Uterus (tissue), 2 donors: ENCODE measurements at regions not wholly inside any gene's neighbourhood (a gene's known extent, or its start where the extent isn't known, plus 50 kb on each side); places are given as distances from the start of the nearest gene placed in this dataset.

Experiments used
- POLR2A ChIP-seq, 2 donors: fragments of 450-650 bp; IDR thresholded peaks; one replicate each; pipeline ENCODE4 v1.6.1; 2016; ENCODE audit warnings: antibody characterized with exemption in 2 of 2, mild to moderate bottlenecking in 1 of 2, moderate library complexity in 1 of 2
- TF ChIP-seq, protein P1 (sequence below), 4 experiments: fragments of 200-600 bp in 2 of 4; fragments of 450-650 bp in 2 of 4; sonication (generic) in 2 of 4; IDR thresholded peaks; one replicate each; pipeline ENCODE4 v1.5.1; 2016 to 2019; ENCODE audit warnings: antibody characterized with exemption in 4 of 4, mild to moderate bottlenecking in 2 of 4, moderate library complexity in 1 of 4

GRCh38 chr9:108166519-108166918 lies 677.0 kb upstream of the KLF4 start:
- TF ChIP-seq, protein P1, sequence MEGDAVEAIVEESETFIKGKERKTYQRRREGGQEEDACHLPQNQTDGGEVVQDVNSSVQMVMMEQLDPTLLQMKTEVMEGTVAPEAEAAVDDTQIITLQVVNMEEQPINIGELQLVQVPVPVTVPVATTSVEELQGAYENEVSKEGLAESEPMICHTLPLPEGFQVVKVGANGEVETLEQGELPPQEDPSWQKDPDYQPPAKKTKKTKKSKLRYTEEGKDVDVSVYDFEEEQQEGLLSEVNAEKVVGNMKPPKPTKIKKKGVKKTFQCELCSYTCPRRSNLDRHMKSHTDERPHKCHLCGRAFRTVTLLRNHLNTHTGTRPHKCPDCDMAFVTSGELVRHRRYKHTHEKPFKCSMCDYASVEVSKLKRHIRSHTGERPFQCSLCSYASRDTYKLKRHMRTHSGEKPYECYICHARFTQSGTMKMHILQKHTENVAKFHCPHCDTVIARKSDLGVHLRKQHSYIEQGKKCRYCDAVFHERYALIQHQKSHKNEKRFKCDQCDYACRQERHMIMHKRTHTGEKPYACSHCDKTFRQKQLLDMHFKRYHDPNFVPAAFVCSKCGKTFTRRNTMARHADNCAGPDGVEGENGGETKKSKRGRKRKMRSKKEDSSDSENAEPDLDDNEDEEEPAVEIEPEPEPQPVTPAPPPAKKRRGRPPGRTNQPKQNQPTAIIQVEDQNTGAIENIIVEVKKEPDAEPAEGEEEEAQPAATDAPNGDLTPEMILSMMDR (IDR thresholded peaks at IDR 0.05): no peak
- no peak for TF ChIP-seq POLR2A (IDR thresholded peaks at IDR 0.05)
